ENCODE measurements at regions not wholly inside any gene's neighbourhood (a gene's known extent, or its start where the extent isn't known, plus 50 kb on each side); places are given as distances from the start of the nearest gene placed in this dataset.

- in situ Hi-C loops (cut with HindIII; ENCODE audit: low sequenced_read_pairs) = no loop called here
- H3K4me3 ChIP-seq (ENCODE audit: low read depth, low read length) = no peak overlapping the region
- DNase-seq (ENCODE audit: low read depth) = no peak
- TF ChIP-seq, protein P1, sequence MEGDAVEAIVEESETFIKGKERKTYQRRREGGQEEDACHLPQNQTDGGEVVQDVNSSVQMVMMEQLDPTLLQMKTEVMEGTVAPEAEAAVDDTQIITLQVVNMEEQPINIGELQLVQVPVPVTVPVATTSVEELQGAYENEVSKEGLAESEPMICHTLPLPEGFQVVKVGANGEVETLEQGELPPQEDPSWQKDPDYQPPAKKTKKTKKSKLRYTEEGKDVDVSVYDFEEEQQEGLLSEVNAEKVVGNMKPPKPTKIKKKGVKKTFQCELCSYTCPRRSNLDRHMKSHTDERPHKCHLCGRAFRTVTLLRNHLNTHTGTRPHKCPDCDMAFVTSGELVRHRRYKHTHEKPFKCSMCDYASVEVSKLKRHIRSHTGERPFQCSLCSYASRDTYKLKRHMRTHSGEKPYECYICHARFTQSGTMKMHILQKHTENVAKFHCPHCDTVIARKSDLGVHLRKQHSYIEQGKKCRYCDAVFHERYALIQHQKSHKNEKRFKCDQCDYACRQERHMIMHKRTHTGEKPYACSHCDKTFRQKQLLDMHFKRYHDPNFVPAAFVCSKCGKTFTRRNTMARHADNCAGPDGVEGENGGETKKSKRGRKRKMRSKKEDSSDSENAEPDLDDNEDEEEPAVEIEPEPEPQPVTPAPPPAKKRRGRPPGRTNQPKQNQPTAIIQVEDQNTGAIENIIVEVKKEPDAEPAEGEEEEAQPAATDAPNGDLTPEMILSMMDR (IDR thresholded peaks at IDR 0.05; ENCODE audit: low read depth, low read length, missing control alignments) = no peak
Measured at GRCh38 chr14:34270361-34270760, 191.7 kb downstream of the SPTSSA start.

DNA sequence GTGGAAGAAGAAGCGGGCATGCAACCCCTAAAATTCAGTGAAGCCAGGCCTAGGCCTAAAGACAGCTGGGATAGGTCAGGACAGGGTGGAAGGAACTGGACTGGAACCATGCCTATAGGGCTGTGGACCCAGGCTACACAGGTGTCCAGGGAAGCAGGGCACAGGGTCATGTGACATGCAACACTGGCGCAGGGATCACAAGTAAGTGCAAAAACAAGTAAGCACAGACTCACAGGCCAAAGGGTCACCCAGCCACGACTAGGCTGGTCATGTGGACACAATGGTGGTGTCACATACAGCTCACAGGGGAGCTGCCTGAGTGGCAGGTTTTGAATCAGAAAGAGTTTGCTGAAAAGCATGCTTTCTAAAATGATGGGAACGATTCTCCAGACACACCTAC is 195.7 kb downstream of the SPTSSA start:
- no peak overlapping the region for H3K4me3 ChIP-seq (ENCODE audit: low read depth, low read length)
- in situ Hi-C loops (cut with HindIII; ENCODE audit: low sequenced_read_pairs) = no loop called here
- TF ChIP-seq, protein P1 (IDR thresholded peaks at IDR 0.05; ENCODE audit: low read depth, low read length, missing control alignments) = no peak
- no peak for DNase-seq (ENCODE audit: low read depth)

DNA sequence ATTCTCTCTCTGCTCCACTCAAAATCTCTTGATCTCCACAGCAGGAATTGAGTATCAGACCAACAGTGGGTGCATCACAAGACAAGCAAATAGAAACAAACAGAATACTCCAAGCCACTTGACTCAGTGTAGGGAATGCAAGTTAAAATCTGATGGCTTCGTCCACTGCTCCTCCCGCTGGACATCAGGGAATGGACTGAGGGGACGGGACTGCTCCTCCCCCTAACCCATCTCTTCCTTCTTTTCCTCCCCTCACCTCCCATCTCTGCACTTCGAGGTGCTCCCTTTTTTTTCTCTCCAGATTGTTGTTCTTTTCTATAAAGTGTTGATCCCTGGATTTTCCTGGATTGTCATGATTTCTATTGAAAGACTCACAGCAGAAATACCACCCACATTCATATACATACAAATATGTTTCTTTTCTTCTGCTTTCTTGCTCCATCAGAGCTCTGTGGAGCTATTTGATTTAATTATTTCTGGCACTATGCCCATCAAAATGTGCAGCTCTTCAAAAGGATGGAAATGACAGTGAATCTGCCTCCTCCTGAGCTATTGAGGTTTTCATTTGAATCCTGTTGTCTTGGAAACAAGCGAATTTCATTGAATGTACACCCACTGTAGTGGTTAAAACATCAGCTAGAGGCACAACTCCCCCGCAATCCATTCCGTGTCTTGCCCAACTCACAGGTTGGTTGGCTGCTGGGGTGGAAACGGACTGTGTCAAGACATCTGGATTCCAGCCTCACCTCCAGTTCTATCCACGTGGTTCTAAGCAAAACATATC is 199.7 kb downstream of the SPTSSA start:
- DNase-seq (ENCODE audit: low read depth) = no peak
- in situ Hi-C loops (cut with HindIII; ENCODE audit: low sequenced_read_pairs) = no loop called here
- no peak overlapping the region for H3K4me3 ChIP-seq (ENCODE audit: low read depth, low read length)
- TF ChIP-seq, protein P1 (IDR thresholded peaks at IDR 0.05; ENCODE audit: low read depth, low read length, missing control alignments) = no peak

GRCh38 chr14:34259996-34260395 is 202.0 kb downstream of the SPTSSA start:
- no peak for DNase-seq (ENCODE audit: low read depth)
- in situ Hi-C loops (cut with HindIII; ENCODE audit: low sequenced_read_pairs) = no loop called here
- no peak overlapping the region for H3K4me3 ChIP-seq (ENCODE audit: low read depth, low read length)
- TF ChIP-seq, protein P1 (IDR thresholded peaks at IDR 0.05; ENCODE audit: low read depth, low read length, missing control alignments) = no peak

- in situ Hi-C loops (cut with HindIII; ENCODE audit: low sequenced_read_pairs) = no loop called here
- no peak for DNase-seq (ENCODE audit: low read depth)
- TF ChIP-seq, protein P1 (IDR thresholded peaks at IDR 0.05; ENCODE audit: low read depth, low read length, missing control alignments) = no peak
- H3K4me3 ChIP-seq (ENCODE audit: low read depth, low read length) = no peak overlapping the region
Measured at GRCh38 chr14:34258318-34258717, 203.7 kb downstream of the SPTSSA start.

GRCh38 chr14:34257505-34257904 is 204.5 kb downstream of the SPTSSA start:
- H3K4me3 ChIP-seq (ENCODE audit: low read depth, low read length) = no peak overlapping the region
- TF ChIP-seq, protein P1 (IDR thresholded peaks at IDR 0.05; ENCODE audit: low read depth, low read length, missing control alignments) = no peak
- DNase-seq (ENCODE audit: low read depth) = no peak
- in situ Hi-C loops (cut with HindIII; ENCODE audit: low sequenced_read_pairs) = no loop called here
